Progenitor cell of endocrine pancreas (in vitro differentiated cells): ENCODE measurements at regions not wholly inside any gene's neighbourhood (a gene's known extent, or its start where the extent isn't known, plus 50 kb on each side); places are given as distances from the start of the nearest gene placed in this dataset.

Experiments
- DNase-seq: peaks from one replicate; pipeline ENCODE4 v3.0.0; 2021; ENCODE audit warnings: low spot score; ENCODE audit not compliant: unreplicated experiment
- H3K27ac Mint-ChIP-seq: 2 replicates; pipeline ENCODE4 v1.8.0; 2021; ENCODE audit warnings: mild to moderate bottlenecking, moderate library complexity, mixed read lengths
- H3K27me3 Mint-ChIP-seq: 2 replicates; pipeline ENCODE4 v1.8.0; 2021; ENCODE audit warnings: mixed read lengths
- H3K36me3 Mint-ChIP-seq: 2 replicates; pipeline ENCODE4 v1.8.0; 2022; ENCODE audit warnings: mixed read lengths; ENCODE audit not compliant: insufficient read depth
- H3K4me1 Mint-ChIP-seq: 2 replicates; pipeline ENCODE4 v1.8.0; 2021; ENCODE audit warnings: low read depth, mixed read lengths
- H3K4me3 Mint-ChIP-seq: 2 replicates; pipeline ENCODE4 v1.8.0; 2021; ENCODE audit warnings: low read depth, mild to moderate bottlenecking, moderate library complexity, mixed read lengths
- H3K9me3 Mint-ChIP-seq: 2 replicates; pipeline ENCODE4 v1.8.0; 2021; ENCODE audit warnings: low read depth, mixed read lengths
- CTCF ChIP-seq: fragments of 200-600 bp; sonication (generic); IDR thresholded peaks from one replicate; pipeline ENCODE4 v1.5.0; 2021; ENCODE audit warnings: antibody characterized with exemption, mild to moderate bottlenecking; ENCODE audit not compliant: unreplicated experiment

GRCh38 chr15:93948726-93949125 is 282.6 kb upstream of the MCTP2 start:
- Mint-ChIP-seq H3K4me3 (no peak overlapping the region), H3K27me3 (peaks cover 54% of the 10 kb centered on the region), H3K9me3 (peaks cover 4% of the 10 kb centered on the region), H3K27ac (no peak overlapping the region), H3K36me3 (no peaks in the 10 kb centered on the region), H3K4me1 (no peaks in the 10 kb centered on the region)
- DNase-seq: no peak
- TF ChIP-seq CTCF: no peak

GRCh38 chr15:93943586-93943985 is 287.8 kb upstream of the MCTP2 start:
- DNase-seq: no peak
- Mint-ChIP-seq H3K4me1 (peaks cover 3% of the 10 kb centered on the region), H3K9me3 (peaks cover 4% of the 10 kb centered on the region), H3K4me3 (no peak overlapping the region), H3K36me3 (no peaks in the 10 kb centered on the region), H3K27me3 (peaks cover 30% of the 10 kb centered on the region), H3K27ac (no peak overlapping the region)
- no peak for TF ChIP-seq CTCF

- no peak overlapping the region for H3K27ac Mint-ChIP-seq
- H3K4me1 Mint-ChIP-seq: peaks cover 3% of the 10 kb centered on the region
- DNase-seq: no peak
- peaks cover 4% of the 10 kb centered on the region for H3K9me3 Mint-ChIP-seq
- no peaks in the 10 kb centered on the region for H3K36me3 Mint-ChIP-seq
- TF ChIP-seq CTCF: no peak
- no peak overlapping the region for H3K4me3 Mint-ChIP-seq
- H3K27me3 Mint-ChIP-seq: peaks cover 26% of the 10 kb centered on the region
Measured at GRCh38 chr15:93942269-93942694, 289.1 kb upstream of the MCTP2 start.

- H3K4me1 Mint-ChIP-seq: peaks cover 3% of the 10 kb centered on the region
- H3K27ac Mint-ChIP-seq: no peak overlapping the region
- no peak for TF ChIP-seq CTCF
- peaks cover 4% of the 10 kb centered on the region for H3K9me3 Mint-ChIP-seq
- H3K4me3 Mint-ChIP-seq: no peak overlapping the region
- H3K27me3 Mint-ChIP-seq: peaks cover 22% of the 10 kb centered on the region
- DNase-seq: no peak
- H3K36me3 Mint-ChIP-seq: no peaks in the 10 kb centered on the region
Measured at GRCh38 chr15:93941697-93942096, 289.7 kb upstream of the MCTP2 start.

- Mint-ChIP-seq H3K9me3 (peaks cover 4% of the 10 kb centered on the region), H3K27me3 (peaks cover 14% of the 10 kb centered on the region)
Measured at GRCh38 chr15:93940226-93940625, 291.1 kb upstream of the MCTP2 start.

More at GRCh38 chr15:93940226-93940625, 291.1 kb upstream of the MCTP2 start:
- Mint-ChIP-seq H3K4me1 (peaks cover 3% of the 10 kb centered on the region), H3K27ac (no peak overlapping the region), H3K4me3 (no peak overlapping the region), H3K36me3 (no peaks in the 10 kb centered on the region)
- TF ChIP-seq CTCF: no peak
- DNase-seq: no peak
